CD4-positive, alpha-beta T cell (primary cell): ENCODE measurements at regions not wholly inside any gene's neighbourhood (a gene's known extent, or its start where the extent isn't known, plus 50 kb on each side); places are given as distances from the start of the nearest gene placed in this dataset.

ENCODE experiments used
- ATAC-seq: fragments of 200-7000 bp; cut with Tn5 transposase; one replicate; pipeline ENCODE4 v1.10.0; 2022; ENCODE audit warnings: mild to moderate bottlenecking; ENCODE audit not compliant: poor library complexity
- CTCF ChIA-PET: fragments of 350-600 bp; sonication (Branson Sonifier 250); formaldehyde crosslinking; loops from one replicate; lab custom pipeline; 2021; ENCODE audit warnings: antibody characterized with exemption, inconsistent platforms; lab: Charles Lee
- POLR2A ChIA-PET: fragments of 350-600 bp; sonication (Branson Sonifier 250); formaldehyde crosslinking; loops from one replicate; lab custom pipeline; 2021; ENCODE audit warnings: antibody characterized with exemption, inconsistent platforms; lab: Charles Lee
- DNase-seq, 14 experiments: peaks; one replicate each; pipeline ENCODE4 v3.0.0-alpha.2; 2013 to 2020; ENCODE audit warnings: mixed read lengths in 2 of 14
- H3K27ac ChIP-seq, 2 donors: one replicate each; pipeline versions ENCODE4 v1.5.1 to v1.7.0; 2013; ENCODE audit warnings: low read length in 2 of 2, low read depth in 1 of 2, mild to moderate bottlenecking in 1 of 2
- H3K27me3 ChIP-seq, 2 experiments: 1 replicate in 1 of 2; 2 replicates in 1 of 2; pipeline versions ENCODE4 v1.6.1 to v1.7.0; 2013; ENCODE audit warnings: low read length in 2 of 2, control low read depth in 1 of 2, mild to moderate bottlenecking in 1 of 2, moderate library complexity in 1 of 2; ENCODE audit not compliant: insufficient read depth in 2 of 2, control insufficient read depth in 1 of 2
- H3K36me3 ChIP-seq: one replicate; pipeline ENCODE4 v1.6.1; 2013; ENCODE audit warnings: low read length, control low read depth; ENCODE audit not compliant: insufficient read depth
- H3K4me1 ChIP-seq: one replicate; pipeline ENCODE4 v1.6.1; 2013; ENCODE audit warnings: low read length, control low read depth; ENCODE audit not compliant: insufficient read depth
- H3K4me3 ChIP-seq: one replicate; pipeline ENCODE4 v1.5.1; 2013; ENCODE audit warnings: mild to moderate bottlenecking, low read length, moderate library complexity
- H3K9me3 ChIP-seq, 2 experiments: 1 replicate in 1 of 2; 2 replicates in 1 of 2; pipeline versions ENCODE4 v1.6.1 to v1.7.0; 2013; ENCODE audit warnings: low read length in 2 of 2, mild to moderate bottlenecking in 2 of 2, control low read depth in 1 of 2, moderate library complexity in 1 of 2; ENCODE audit not compliant: control insufficient read depth in 1 of 2, insufficient read depth in 1 of 2
- H3K27ac Mint-ChIP-seq: one replicate; pipeline ENCODE4 v1.8.0; 2020; ENCODE audit warnings: mixed read lengths
- H3K27me3 Mint-ChIP-seq: one replicate; pipeline ENCODE4 v1.8.0; 2021; ENCODE audit warnings: mixed read lengths
- H3K36me3 Mint-ChIP-seq: one replicate; pipeline ENCODE4 v1.8.0; 2021; ENCODE audit warnings: low read depth, mixed read lengths
- H3K4me1 Mint-ChIP-seq: one replicate; pipeline ENCODE4 v1.8.0; 2021; ENCODE audit warnings: low read depth, mixed read lengths
- H3K4me3 Mint-ChIP-seq: one replicate; pipeline ENCODE4 v1.8.0; 2020; ENCODE audit warnings: mild to moderate bottlenecking, mixed read lengths
- H3K9me3 Mint-ChIP-seq: one replicate; pipeline ENCODE4 v1.8.0; 2020; ENCODE audit warnings: mixed read lengths
- CTCF ChIP-seq: fragments of 200-600 bp; IDR thresholded peaks from one replicate; pipeline ENCODE4 v1.8.0; 2022; ENCODE audit warnings: antibody characterized with exemption, mild to moderate bottlenecking
- intact Hi-C, 2 experiments: fragments of 100-400 bp; cut with DNase I in 1 of 2; cut with micrococcal nuclease in 1 of 2; formaldehyde crosslinking; loops; one replicate each; pipeline versions ENCODE4 v1.15.1 to v1.9.0; 2023 to 2025; cut with DNase I, micrococcal nuclease

GRCh38 chr12:98238515-98239130 is 276.8 kb upstream of the TMPO start:
- peaks cover 4% of the 10 kb centered on the region for H3K9me3 Mint-ChIP-seq
- H3K4me1 Mint-ChIP-seq: no peaks in the 10 kb centered on the region
- CTCF ChIA-PET: no interaction called here
- H3K36me3 Mint-ChIP-seq: no peaks in the 10 kb centered on the region
- Histone ChIP-seq H3K27me3 (no peaks in the 10 kb centered on the region), H3K4me1 (no peaks in the 10 kb centered on the region), H3K36me3 (no peaks in the 10 kb centered on the region), H3K9me3 (no peaks in the 10 kb centered on the region), H3K4me3 (no peak overlapping the region), H3K27ac (no peak overlapping the region)
- intact Hi-C loops: no loop called here
- TF ChIP-seq CTCF: no peak
- no peak overlapping the region for H3K27ac Mint-ChIP-seq
- no peak for DNase-seq
- POLR2A ChIA-PET: no interaction called here
- ATAC-seq: no peak
- H3K4me3 Mint-ChIP-seq: no peak overlapping the region
- H3K27me3 Mint-ChIP-seq: peaks cover 10% of the 10 kb centered on the region

- H3K27ac ChIP-seq: no peak overlapping the region
- H3K9me3 ChIP-seq: no peaks in the 10 kb centered on the region
- H3K36me3 ChIP-seq: no peaks in the 10 kb centered on the region
- H3K4me1 ChIP-seq: no peaks in the 10 kb centered on the region
- Mint-ChIP-seq H3K27me3 (peaks cover 5% of the 10 kb centered on the region), H3K9me3 (peaks cover 2% of the 10 kb centered on the region), H3K4me1 (no peaks in the 10 kb centered on the region), H3K27ac (no peak overlapping the region), H3K4me3 (no peak overlapping the region), H3K36me3 (no peaks in the 10 kb centered on the region)
- DNase-seq (no peak), ATAC-seq (no peak)
- CTCF ChIA-PET: no interaction called here
- intact Hi-C loops: no loop called here
- no peaks in the 10 kb centered on the region for H3K27me3 ChIP-seq
- POLR2A ChIA-PET: no interaction called here
- TF ChIP-seq CTCF: no peak
- H3K4me3 ChIP-seq: no peak overlapping the region
Measured at GRCh38 chr12:98243190-98243589, 272.2 kb upstream of the TMPO start.

- Histone ChIP-seq H3K4me1 (no peaks in the 10 kb centered on the region), H3K27me3 (no peaks in the 10 kb centered on the region), H3K9me3 (no peaks in the 10 kb centered on the region), H3K36me3 (no peaks in the 10 kb centered on the region), H3K27ac (no peak overlapping the region), H3K4me3 (no peak overlapping the region)
- H3K4me3 Mint-ChIP-seq: no peak overlapping the region
- H3K27ac Mint-ChIP-seq: no peak overlapping the region
- H3K27me3 Mint-ChIP-seq: peaks cover 2% of the 10 kb centered on the region
- POLR2A ChIA-PET: no interaction called here
- peaks cover 2% of the 10 kb centered on the region for H3K9me3 Mint-ChIP-seq
- CTCF ChIA-PET: no interaction called here
- intact Hi-C loops: no loop called here
- no peak for DNase-seq
- H3K36me3 Mint-ChIP-seq: no peaks in the 10 kb centered on the region
- H3K4me1 Mint-ChIP-seq: no peaks in the 10 kb centered on the region
- no peak for ATAC-seq
- no peak for TF ChIP-seq CTCF
Measured at GRCh38 chr12:98244136-98244535, 271.3 kb upstream of the TMPO start.
